ENCODE measurements at regions not wholly inside any gene's neighbourhood (a gene's known extent, or its start where the extent isn't known, plus 50 kb on each side); places are given as distances from the start of the nearest gene placed in this dataset.

- ChIA-PET POLR2A (ENCODE audit: partially characterized antibody) (no interaction called here), CTCF (ENCODE audit: partially characterized antibody) (no interaction called here)
- Histone ChIP-seq H4K20me1 (replicated peaks in 1 of 2; ENCODE audit: control insufficient read depth in 1 of 2, insufficient read depth in 2 of 2, low read length in 2 of 2) (no peaks in the 10 kb centered on the region), H2AK5ac (ENCODE audit: low read depth, low read length) (no peak overlapping the region), H3K79me1 (ENCODE audit: low read depth, low read length) (no peaks in the 10 kb centered on the region), H3K23ac (ENCODE audit: insufficient read length) (no peak overlapping the region), H3K79me2 (ENCODE audit: control insufficient read depth in 1 of 2, insufficient read depth in 2 of 2, low read length in 2 of 2) (no peaks in the 10 kb centered on the region), H3K18ac (ENCODE audit: extremely low read depth, low read length) (no peak overlapping the region), H3K4me2 (ENCODE audit: insufficient read depth in 1 of 2, low read depth in 2 of 2, low read length in 2 of 2) (no peak overlapping the region), H3K14ac (ENCODE audit: insufficient read length) (no peak overlapping the region), H3K9ac (replicated peaks in 1 of 4; ENCODE audit: extremely low read depth in 1 of 4, low read depth in 3 of 4, low read length in 3 of 4) (no peak overlapping the region), H3K27me3 (replicated peaks in 1 of 4; ENCODE audit: control insufficient read depth in 3 of 4, extremely low read depth in 1 of 4, insufficient read depth in 3 of 4, low read length in 3 of 4) (no peaks in the 10 kb centered on the region), H3K4me3 (ENCODE audit: extremely low read depth in 1 of 4, insufficient read depth in 2 of 4, low read depth in 3 of 4, low read length in 4 of 4) (no peak overlapping the region), H2BK120ac (replicated peaks; ENCODE audit: low read depth, low read length) (no peak overlapping the region), H3K4ac (replicated peaks; ENCODE audit: insufficient read length, low read depth, low read length) (no peak overlapping the region), H3K23me2 (ENCODE audit: low read depth, low read length) (no peaks in the 10 kb centered on the region), H2BK5ac (ENCODE audit: low read depth, low read length) (no peak overlapping the region), H2BK15ac (ENCODE audit: low read length) (no peak overlapping the region), H4K5ac (ENCODE audit: insufficient read length, low read depth, low read length) (no peak overlapping the region), H3K27ac (ENCODE audit: low read depth, low read length) (no peak overlapping the region), H3K9me3 (ENCODE audit: insufficient read depth in 2 of 2, low read depth in 1 of 2, low read length in 1 of 2) (no peaks in the 10 kb centered on the region), H4K91ac (replicated peaks; ENCODE audit: insufficient read length, low read length) (no peak overlapping the region), H2AFZ (ENCODE audit: low read length) (no peak overlapping the region), H2BK20ac (ENCODE audit: low read length) (no peak overlapping the region), H3K36me3 (ENCODE audit: control insufficient read depth in 2 of 4, insufficient read depth in 4 of 4, low read length in 3 of 4) (no peaks in the 10 kb centered on the region), H3K4me1 (replicated peaks in 1 of 4; ENCODE audit: control insufficient read depth in 3 of 4, insufficient read depth in 4 of 4, low read length in 3 of 4) (peaks cover 0 to 3% (median 1%) of the 10 kb centered on the region in 4 experiments; a peak in 1 of 7 replicates), H2BK12ac (ENCODE audit: low read depth, low read length) (no peak overlapping the region), H4K8ac (ENCODE audit: extremely low read depth, insufficient read depth, low read length) (no peak overlapping the region), H3K56ac (replicated peaks; ENCODE audit: insufficient read length, low read depth, low read length) (no peak overlapping the region)
- DNase-seq (ENCODE audit: low read depth in 1 of 2, low spot score in 2 of 2), result no peak
- TF ChIP-seq PHF8 (conservative IDR thresholded peaks at IDR 0.05; ENCODE audit: low read depth, low read length) (no peak), USF2 (IDR thresholded peaks at IDR 0.05; ENCODE audit: low read length) (no peak), EP300 (IDR thresholded peaks at IDR 0.05; ENCODE audit: borderline replicate concordance in 1 of 2, low read depth in 2 of 2, low read length in 2 of 2) (no peak), JUN (IDR thresholded peaks at IDR 0.05; ENCODE audit: low read depth, low read length) (no peak), CTBP2 (IDR thresholded peaks at IDR 0.05; ENCODE audit: borderline replicate concordance, insufficient read depth, insufficient read length, low read length) (no peak), JUND (IDR thresholded peaks at IDR 0.05; ENCODE audit: low read length) (no peak), HDAC6 (IDR thresholded peaks at IDR 0.05; ENCODE audit: low read depth, low read length) (no peak), NANOG (IDR thresholded peaks at IDR 0.05; ENCODE audit: insufficient read depth, low read depth, low read length, poor library complexity, severe bottlenecking) (no peak), TCF12 (IDR thresholded peaks at IDR 0.05; ENCODE audit: low read depth, low read length) (no peak), SRF (IDR thresholded peaks at IDR 0.05; ENCODE audit: low read depth, low read length) (no peak), SIN3A (conservative IDR thresholded peaks at IDR 0.05 in 1 of 2, IDR thresholded peaks at IDR 0.05 in 1 of 2; ENCODE audit: low read depth in 1 of 2, low read length in 2 of 2) (no peak), FOSL1 (IDR thresholded peaks at IDR 0.05; ENCODE audit: insufficient read depth, low read depth, low read length) (no peak), SUZ12 (IDR thresholded peaks at IDR 0.05; ENCODE audit: low read length) (no peak), SIRT6 (IDR thresholded peaks at IDR 0.05; ENCODE audit: low read length) (no peak)
- FAIRE-seq, result no peak
- WGBS, 2 experiments (ENCODE audit: extremely low coverage in 1 of 2, insufficient coverage in 1 of 2, insufficient read length in 1 of 2, insufficient replicate concordance in 2 of 2, low coverage in 1 of 2, low lambda C conversion rate in 2 of 2, missing lambda C conversion rate in 1 of 2), result 79% methylated on average over 7 of the region's 7 CpGs; no CpG with 5 or more reads in 1 of the 2 experiments
Measured at GRCh38 chr10:83680470-83680891, 458.8 kb upstream of the GHITM start.
